HL-60 (cell line): ENCODE measurements at regions not wholly inside any gene's neighbourhood (a gene's known extent, or its start where the extent isn't known, plus 50 kb on each side); places are given as distances from the start of the nearest gene placed in this dataset.

ENCODE experiments used
- POLR2AphosphoS5 ChIP-seq: IDR thresholded peaks from 2 replicates; pipeline ENCODE4 v1.6.1; 2012; ENCODE audit warnings: low read depth
- TF ChIP-seq, protein P1 (sequence below): IDR thresholded peaks from one replicate; pipeline ENCODE4 v1.5.1; 2011; ENCODE audit warnings: low read length, control low read depth, inconsistent platforms; ENCODE audit not compliant: insufficient read depth
- TF ChIP-seq, protein P2 (sequence below): IDR thresholded peaks from 2 replicates; pipeline ENCODE4 v1.6.1; 2012; ENCODE audit warnings: low read depth; ENCODE audit not compliant: insufficient replicate concordance

DNA sequence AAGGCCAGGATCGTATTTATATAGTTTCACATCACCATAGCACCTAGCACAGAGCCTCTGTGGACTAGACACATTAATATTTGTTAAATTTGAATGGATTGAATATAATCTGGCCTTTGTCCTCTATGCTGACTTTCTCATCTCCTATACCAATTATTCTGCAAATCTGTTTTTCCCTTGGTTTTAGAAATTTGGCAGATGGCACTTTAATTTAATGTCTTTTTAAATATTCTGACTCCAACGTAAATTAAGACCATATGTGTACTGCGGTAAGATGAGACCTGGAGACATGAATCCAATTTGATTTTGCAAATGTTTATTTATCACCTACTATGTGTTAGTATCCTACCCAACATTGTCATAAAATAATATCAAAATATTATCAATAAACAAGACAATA lies 1281.9 kb upstream of the PIK3C3 start:
- TF ChIP-seq, protein P1, sequence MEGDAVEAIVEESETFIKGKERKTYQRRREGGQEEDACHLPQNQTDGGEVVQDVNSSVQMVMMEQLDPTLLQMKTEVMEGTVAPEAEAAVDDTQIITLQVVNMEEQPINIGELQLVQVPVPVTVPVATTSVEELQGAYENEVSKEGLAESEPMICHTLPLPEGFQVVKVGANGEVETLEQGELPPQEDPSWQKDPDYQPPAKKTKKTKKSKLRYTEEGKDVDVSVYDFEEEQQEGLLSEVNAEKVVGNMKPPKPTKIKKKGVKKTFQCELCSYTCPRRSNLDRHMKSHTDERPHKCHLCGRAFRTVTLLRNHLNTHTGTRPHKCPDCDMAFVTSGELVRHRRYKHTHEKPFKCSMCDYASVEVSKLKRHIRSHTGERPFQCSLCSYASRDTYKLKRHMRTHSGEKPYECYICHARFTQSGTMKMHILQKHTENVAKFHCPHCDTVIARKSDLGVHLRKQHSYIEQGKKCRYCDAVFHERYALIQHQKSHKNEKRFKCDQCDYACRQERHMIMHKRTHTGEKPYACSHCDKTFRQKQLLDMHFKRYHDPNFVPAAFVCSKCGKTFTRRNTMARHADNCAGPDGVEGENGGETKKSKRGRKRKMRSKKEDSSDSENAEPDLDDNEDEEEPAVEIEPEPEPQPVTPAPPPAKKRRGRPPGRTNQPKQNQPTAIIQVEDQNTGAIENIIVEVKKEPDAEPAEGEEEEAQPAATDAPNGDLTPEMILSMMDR, result no peak
- TF ChIP-seq POLR2AphosphoS5, result no peak
- TF ChIP-seq, protein P2, sequence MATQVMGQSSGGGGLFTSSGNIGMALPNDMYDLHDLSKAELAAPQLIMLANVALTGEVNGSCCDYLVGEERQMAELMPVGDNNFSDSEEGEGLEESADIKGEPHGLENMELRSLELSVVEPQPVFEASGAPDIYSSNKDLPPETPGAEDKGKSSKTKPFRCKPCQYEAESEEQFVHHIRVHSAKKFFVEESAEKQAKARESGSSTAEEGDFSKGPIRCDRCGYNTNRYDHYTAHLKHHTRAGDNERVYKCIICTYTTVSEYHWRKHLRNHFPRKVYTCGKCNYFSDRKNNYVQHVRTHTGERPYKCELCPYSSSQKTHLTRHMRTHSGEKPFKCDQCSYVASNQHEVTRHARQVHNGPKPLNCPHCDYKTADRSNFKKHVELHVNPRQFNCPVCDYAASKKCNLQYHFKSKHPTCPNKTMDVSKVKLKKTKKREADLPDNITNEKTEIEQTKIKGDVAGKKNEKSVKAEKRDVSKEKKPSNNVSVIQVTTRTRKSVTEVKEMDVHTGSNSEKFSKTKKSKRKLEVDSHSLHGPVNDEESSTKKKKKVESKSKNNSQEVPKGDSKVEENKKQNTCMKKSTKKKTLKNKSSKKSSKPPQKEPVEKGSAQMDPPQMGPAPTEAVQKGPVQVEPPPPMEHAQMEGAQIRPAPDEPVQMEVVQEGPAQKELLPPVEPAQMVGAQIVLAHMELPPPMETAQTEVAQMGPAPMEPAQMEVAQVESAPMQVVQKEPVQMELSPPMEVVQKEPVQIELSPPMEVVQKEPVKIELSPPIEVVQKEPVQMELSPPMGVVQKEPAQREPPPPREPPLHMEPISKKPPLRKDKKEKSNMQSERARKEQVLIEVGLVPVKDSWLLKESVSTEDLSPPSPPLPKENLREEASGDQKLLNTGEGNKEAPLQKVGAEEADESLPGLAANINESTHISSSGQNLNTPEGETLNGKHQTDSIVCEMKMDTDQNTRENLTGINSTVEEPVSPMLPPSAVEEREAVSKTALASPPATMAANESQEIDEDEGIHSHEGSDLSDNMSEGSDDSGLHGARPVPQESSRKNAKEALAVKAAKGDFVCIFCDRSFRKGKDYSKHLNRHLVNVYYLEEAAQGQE, result no peak
